ENCODE measurements at regions not wholly inside any gene's neighbourhood (a gene's known extent, or its start where the extent isn't known, plus 50 kb on each side); places are given as distances from the start of the nearest gene placed in this dataset.

DNA sequence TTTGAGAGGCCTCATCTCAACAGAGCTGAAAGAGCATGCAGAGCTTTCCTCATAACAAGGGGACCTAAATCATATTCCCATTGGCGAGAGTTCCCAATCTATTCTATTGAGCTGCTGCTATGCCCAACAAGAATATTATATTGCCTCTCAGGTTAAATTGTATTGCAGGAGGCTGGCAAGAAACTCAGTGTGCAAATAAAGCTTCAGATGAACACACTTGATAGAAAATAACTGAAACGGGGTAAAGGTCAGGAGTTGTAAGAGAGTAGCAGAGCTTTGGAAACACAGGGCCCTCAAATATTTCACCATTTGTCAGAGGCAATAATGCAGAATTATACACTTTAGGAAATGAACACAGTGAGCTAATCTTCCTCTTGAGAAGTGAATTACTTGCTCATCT, 364.3 kb upstream of the SPTLC3 start:
- H3K27ac ChIP-seq, result no peak overlapping the region
- no peak for TF ChIP-seq CTCF (conservative IDR thresholded peaks at IDR 0.05; ENCODE audit: low read depth)
- no peak for DNase-seq (ENCODE audit: low spot score)
- CTCF ChIA-PET, result no interaction called here
- POLR2A ChIA-PET (ENCODE audit: low non-redundant PET), result no interaction called here

DNA sequence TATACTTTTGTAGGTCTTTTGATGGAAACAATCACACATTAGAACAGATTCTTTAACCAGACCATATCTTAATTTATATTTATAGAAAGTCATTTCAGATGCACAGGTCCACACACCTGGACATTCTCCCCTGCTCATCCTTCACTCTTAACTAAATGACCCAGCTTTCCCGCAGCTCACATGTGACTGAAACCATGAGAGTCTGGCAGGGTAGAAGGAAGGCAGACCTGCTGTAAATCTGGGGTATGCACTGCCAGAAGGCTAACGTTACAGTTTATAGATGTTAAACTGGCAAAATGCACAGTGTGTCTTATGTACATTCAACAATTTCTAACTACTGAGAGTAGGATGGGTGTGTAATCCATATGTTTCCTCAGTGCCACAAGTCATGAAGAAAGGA, 359.5 kb upstream of the SPTLC3 start:
- ChIA-PET POLR2A (ENCODE audit: low non-redundant PET) (no interaction called here), CTCF (no interaction called here)

GRCh38 chr20:12653642-12654041, 355.1 kb upstream of the SPTLC3 start:
- POLR2A ChIA-PET (ENCODE audit: low non-redundant PET), result no interaction called here
- H3K27ac ChIP-seq, result no peak overlapping the region
- TF ChIP-seq CTCF (conservative IDR thresholded peaks at IDR 0.05; ENCODE audit: low read depth), result no peak
- CTCF ChIA-PET, result no interaction called here
- DNase-seq (ENCODE audit: low spot score), result no peak

More for the DNA sequence above, 359.5 kb upstream of the SPTLC3 start:
- no peak for DNase-seq (ENCODE audit: low spot score)
- H3K27ac ChIP-seq, result no peak overlapping the region
- TF ChIP-seq CTCF (conservative IDR thresholded peaks at IDR 0.05; ENCODE audit: low read depth), result no peak

- no peak for DNase-seq (ENCODE audit: low spot score)
- TF ChIP-seq CTCF (conservative IDR thresholded peaks at IDR 0.05; ENCODE audit: low read depth), result no peak
- no peak overlapping the region for H3K27ac ChIP-seq
- ChIA-PET CTCF (no interaction called here), POLR2A (ENCODE audit: low non-redundant PET) (no interaction called here)
Observed at GRCh38 chr20:12659942-12660341, 348.8 kb upstream of the SPTLC3 start.

DNA sequence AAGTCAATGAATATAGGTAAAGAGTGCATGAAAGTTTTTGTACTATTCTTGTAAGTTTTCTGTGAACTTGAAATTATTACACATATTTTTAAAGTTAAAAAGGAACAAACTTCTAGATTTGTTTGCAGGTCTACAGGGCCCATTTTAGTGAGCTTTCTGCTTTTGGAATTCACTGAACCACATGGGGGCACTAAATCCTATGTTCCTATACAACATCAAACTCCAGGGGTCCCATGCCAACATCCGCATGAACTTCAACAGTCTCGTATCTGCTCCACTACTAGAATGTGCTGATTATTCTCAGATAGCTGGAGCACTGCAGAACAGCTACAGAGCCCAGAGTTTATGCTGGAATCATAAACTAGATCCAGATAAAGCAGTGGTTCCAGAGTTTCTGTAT, 347.9 kb upstream of the SPTLC3 start:
- ChIA-PET CTCF (no interaction called here), POLR2A (ENCODE audit: low non-redundant PET) (no interaction called here)
- no peak overlapping the region for H3K27ac ChIP-seq
- TF ChIP-seq CTCF (conservative IDR thresholded peaks at IDR 0.05; ENCODE audit: low read depth), result no peak
- no peak for DNase-seq (ENCODE audit: low spot score)

- ChIA-PET POLR2A (ENCODE audit: low non-redundant PET) (no interaction called here), CTCF (no interaction called here)
- no peak for DNase-seq (ENCODE audit: low spot score)
- no peak for TF ChIP-seq CTCF (conservative IDR thresholded peaks at IDR 0.05; ENCODE audit: low read depth)
- no peak overlapping the region for H3K27ac ChIP-seq
Observed at GRCh38 chr20:12670301-12670700, 338.5 kb upstream of the SPTLC3 start.

GRCh38 chr20:12673352-12673751, 335.4 kb upstream of the SPTLC3 start:
- CTCF ChIA-PET, result no interaction called here
- no peak for DNase-seq (ENCODE audit: low spot score)
- TF ChIP-seq CTCF (conservative IDR thresholded peaks at IDR 0.05; ENCODE audit: low read depth), result no peak
- POLR2A ChIA-PET (ENCODE audit: low non-redundant PET), result no interaction called here
- H3K27ac ChIP-seq, result no peak overlapping the region
